Gastrocnemius medialis (tissue), 4 donors: ENCODE measurements at regions not wholly inside any gene's neighbourhood (a gene's known extent, or its start where the extent isn't known, plus 50 kb on each side); places are given as distances from the start of the nearest gene placed in this dataset.

Experiments
- ATAC-seq, 2 donors: fragments of 150-250 bp; one replicate each; pipeline ENCODE4 v1.9.1; 2016
- DNase-seq, 2 donors: peaks; one replicate each; pipeline ENCODE4 v3.0.0-alpha.2; 2019
- H3K27ac ChIP-seq, 4 donors: fragments of 200-600 bp; sonication (generic); 1 replicate in 1 of 4; 2 replicates in 3 of 4; pipeline ENCODE4 v1.5.1; 2016 to 2018; ENCODE audit warnings: mild to moderate bottlenecking in 2 of 4, moderate library complexity in 1 of 4
- H3K27me3 ChIP-seq, 3 donors: fragments of 200-600 bp; sonication (generic) in 2 of 3; 1 replicate in 1 of 3; 2 replicates in 2 of 3; pipeline versions ENCODE4 v1.5.1 to v1.6.0; 2016 to 2019; ENCODE audit warnings: mild to moderate bottlenecking in 1 of 3, moderate library complexity in 1 of 3
- H3K36me3 ChIP-seq, 2 donors: fragments of 200-600 bp; sonication (generic) in 1 of 2; one replicate each; pipeline ENCODE4 v1.5.1; 2017 to 2018
- H3K4me1 ChIP-seq, 2 donors: fragments of 200-600 bp; sonication (generic) in 1 of 2; one replicate each; pipeline ENCODE4 v1.5.1; 2016 to 2017; ENCODE audit warnings: mild to moderate bottlenecking in 2 of 2
- H3K4me3 ChIP-seq, 4 donors: fragments of 200-600 bp; sonication (generic) in 3 of 4; 1 replicate in 1 of 4; 2 replicates in 3 of 4; pipeline ENCODE4 v1.5.1; 2016 to 2019; ENCODE audit warnings: mild to moderate bottlenecking in 2 of 4
- H3K9me3 ChIP-seq, 3 donors: fragments of 200-600 bp; sonication (generic) in 2 of 3; 1 replicate in 1 of 3; 2 replicates in 2 of 3; pipeline ENCODE4 v1.5.1; 2016 to 2019
- CTCF ChIP-seq, 5 experiments: fragments of 450-650 bp in 3 of 5; fragments of 200-600 bp in 2 of 5; sonication (generic) in 2 of 5; IDR thresholded peaks in 4 of 5; conservative IDR thresholded peaks in 1 of 5; 1 replicate in 4 of 5; 2 replicates in 1 of 5; pipeline ENCODE4 v1.5.1; 2016 to 2019; ENCODE audit warnings: antibody characterized with exemption in 5 of 5, mild to moderate bottlenecking in 3 of 5, moderate library complexity in 3 of 5
- POLR2A ChIP-seq, 2 donors: fragments of 450-650 bp; IDR thresholded peaks; one replicate each; pipeline ENCODE4 v1.6.1; 2017; ENCODE audit warnings: antibody characterized with exemption in 2 of 2, mild to moderate bottlenecking in 2 of 2, moderate library complexity in 2 of 2
- in situ Hi-C, 4 donors: fragments of 200-750 bp; cut with MboI; loops; one replicate each; pipeline versions ENCODE4 v1.15.0 to v1.8.0; 2017; ENCODE audit warnings: low sequenced_read_pairs in 4 of 4
- intact Hi-C: fragments of 100-400 bp; cut with DNase I; formaldehyde crosslinking; loops from one replicate; pipeline ENCODE4 v1.15.1; 2023; ENCODE audit warnings: low total_unique reads

GRCh38 chr4:163665101-163665500, 170.6 kb downstream of the TMA16 start:
- no peak for DNase-seq
- in situ Hi-C loops, result no loop called here
- TF ChIP-seq CTCF (IDR thresholded peaks at IDR 0.05 in 4 of 5, conservative IDR thresholded peaks at IDR 0.05 in 1 of 5) (no peak), POLR2A (IDR thresholded peaks at IDR 0.05) (no peak)

GRCh38 chr4:163665521-163666331, 171.2 kb downstream of the TMA16 start:
- Histone ChIP-seq H3K4me1 (no peaks in the 10 kb centered on the region), H3K4me3 (no peak overlapping the region), H3K36me3 (no peaks in the 10 kb centered on the region), H3K9me3 (no peaks in the 10 kb centered on the region), H3K27me3 (no peaks in the 10 kb centered on the region), H3K27ac (no peak overlapping the region)
- intact Hi-C loops, result no loop called here
- TF ChIP-seq POLR2A (IDR thresholded peaks at IDR 0.05) (no peak), CTCF (IDR thresholded peaks at IDR 0.05 in 4 of 5, conservative IDR thresholded peaks at IDR 0.05 in 1 of 5) (no peak)
- in situ Hi-C loops, result no loop called here
- no peak for DNase-seq
- no peak for ATAC-seq

More at GRCh38 chr4:163665101-163665500, 170.6 kb downstream of the TMA16 start:
- H3K27ac ChIP-seq, result no peak overlapping the region
- no peaks in the 10 kb centered on the region for H3K9me3 ChIP-seq
- no peak for ATAC-seq
- no peaks in the 10 kb centered on the region for H3K27me3 ChIP-seq
- intact Hi-C loops, result no loop called here
- no peaks in the 10 kb centered on the region for H3K36me3 ChIP-seq
- H3K4me1 ChIP-seq, result no peaks in the 10 kb centered on the region
- H3K4me3 ChIP-seq, result no peak overlapping the region

GRCh38 chr4:163666332-163666873, 171.9 kb downstream of the TMA16 start:
- in situ Hi-C loops, result no loop called here
- H3K36me3 ChIP-seq, result no peaks in the 10 kb centered on the region

GRCh38 chr4:163672751-163673150, 178.3 kb downstream of the TMA16 start:
- in situ Hi-C loops (no loop called here), intact Hi-C loops (no loop called here)

More at GRCh38 chr4:163666332-163666873, 171.9 kb downstream of the TMA16 start:
- H3K4me3 ChIP-seq, result no peak overlapping the region
- H3K9me3 ChIP-seq, result no peaks in the 10 kb centered on the region
- intact Hi-C loops, result no loop called here
- TF ChIP-seq POLR2A (IDR thresholded peaks at IDR 0.05), result no peak
- no peak for TF ChIP-seq CTCF (IDR thresholded peaks at IDR 0.05 in 4 of 5, conservative IDR thresholded peaks at IDR 0.05 in 1 of 5)
- no peak for ATAC-seq
- H3K27ac ChIP-seq, result no peak overlapping the region
- H3K4me1 ChIP-seq, result no peaks in the 10 kb centered on the region
- DNase-seq, result no peak
- no peaks in the 10 kb centered on the region for H3K27me3 ChIP-seq

More at GRCh38 chr4:163672751-163673150, 178.3 kb downstream of the TMA16 start:
- ATAC-seq (no peak), DNase-seq (no peak)
- no peaks in the 10 kb centered on the region for H3K4me1 ChIP-seq
- H3K9me3 ChIP-seq, result no peaks in the 10 kb centered on the region
- H3K36me3 ChIP-seq, result no peaks in the 10 kb centered on the region
- no peak overlapping the region for H3K4me3 ChIP-seq
- no peaks in the 10 kb centered on the region for H3K27me3 ChIP-seq
- TF ChIP-seq CTCF (IDR thresholded peaks at IDR 0.05 in 4 of 5, conservative IDR thresholded peaks at IDR 0.05 in 1 of 5), result no peak
- no peak for TF ChIP-seq POLR2A (IDR thresholded peaks at IDR 0.05)
- no peak overlapping the region for H3K27ac ChIP-seq
